PC-9 (cell line): ENCODE measurements at regions not wholly inside any gene's neighbourhood (a gene's known extent, or its start where the extent isn't known, plus 50 kb on each side); places are given as distances from the start of the nearest gene placed in this dataset.

Experiments used
- EZH2 ChIP-seq: fragments of 200-600 bp; sonication (generic); IDR thresholded peaks from 2 replicates; pipeline ENCODE4 v1.8.0; 2017; ENCODE audit warnings: antibody characterized with exemption, low read depth
- TF ChIP-seq, protein P1 (sequence below): fragments of 200-600 bp; sonication (generic); conservative IDR thresholded peaks from 2 replicates; pipeline ENCODE4 v1.6.1; 2017; ENCODE audit warnings: mixed run types, antibody characterized with exemption, mild to moderate bottlenecking, moderate library complexity

DNA sequence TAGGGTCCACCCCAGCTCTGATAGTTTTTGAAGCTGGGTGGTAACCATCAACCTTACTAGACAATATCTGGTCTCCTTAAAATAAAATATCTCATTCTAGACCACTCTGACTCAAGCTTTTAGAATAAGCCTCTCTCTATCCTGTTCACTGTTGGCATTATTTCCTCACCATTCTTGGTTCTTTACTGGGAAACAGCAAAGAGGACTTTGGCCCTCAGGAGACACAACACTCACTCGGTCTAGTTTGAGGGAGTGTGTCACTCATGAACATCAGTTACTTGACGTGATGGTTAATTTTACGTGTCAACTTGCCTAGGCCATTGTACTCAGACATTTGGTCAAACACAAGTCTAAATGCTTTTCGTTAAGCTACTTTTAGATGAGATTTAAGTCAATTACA lies 110.6 kb downstream of the FAM76B start:
- TF ChIP-seq, protein P1, sequence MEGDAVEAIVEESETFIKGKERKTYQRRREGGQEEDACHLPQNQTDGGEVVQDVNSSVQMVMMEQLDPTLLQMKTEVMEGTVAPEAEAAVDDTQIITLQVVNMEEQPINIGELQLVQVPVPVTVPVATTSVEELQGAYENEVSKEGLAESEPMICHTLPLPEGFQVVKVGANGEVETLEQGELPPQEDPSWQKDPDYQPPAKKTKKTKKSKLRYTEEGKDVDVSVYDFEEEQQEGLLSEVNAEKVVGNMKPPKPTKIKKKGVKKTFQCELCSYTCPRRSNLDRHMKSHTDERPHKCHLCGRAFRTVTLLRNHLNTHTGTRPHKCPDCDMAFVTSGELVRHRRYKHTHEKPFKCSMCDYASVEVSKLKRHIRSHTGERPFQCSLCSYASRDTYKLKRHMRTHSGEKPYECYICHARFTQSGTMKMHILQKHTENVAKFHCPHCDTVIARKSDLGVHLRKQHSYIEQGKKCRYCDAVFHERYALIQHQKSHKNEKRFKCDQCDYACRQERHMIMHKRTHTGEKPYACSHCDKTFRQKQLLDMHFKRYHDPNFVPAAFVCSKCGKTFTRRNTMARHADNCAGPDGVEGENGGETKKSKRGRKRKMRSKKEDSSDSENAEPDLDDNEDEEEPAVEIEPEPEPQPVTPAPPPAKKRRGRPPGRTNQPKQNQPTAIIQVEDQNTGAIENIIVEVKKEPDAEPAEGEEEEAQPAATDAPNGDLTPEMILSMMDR, result no peak
- no peak for TF ChIP-seq EZH2
